Trophoblast cell (in vitro differentiated cells and primary cell): ENCODE measurements at regions not wholly inside any gene's neighbourhood (a gene's known extent, or its start where the extent isn't known, plus 50 kb on each side); places are given as distances from the start of the nearest gene placed in this dataset.
"Not testable (repeated sequence)": the region's sequence is repeated elsewhere in the genome, so short reads cannot be mapped to it uniquely, and the experiment has no call there.

Experiments used
- DNase-seq, 2 donors: peaks; one replicate each; pipeline ENCODE4 v3.0.0-alpha.2; 2016
- H2AFZ ChIP-seq: 2 replicates; pipeline ENCODE4 v1.6.1; 2013; ENCODE audit warnings: low read length, moderate library complexity, mild to moderate bottlenecking; ENCODE audit not compliant: insufficient read depth, poor library complexity
- H2AK5ac ChIP-seq: 2 replicates; pipeline ENCODE4 v1.6.1; 2013; ENCODE audit warnings: mild to moderate bottlenecking, low read length
- H2BK120ac ChIP-seq: 2 replicates; pipeline ENCODE4 v1.6.1; 2013; ENCODE audit warnings: low read length, mild to moderate bottlenecking, moderate library complexity; ENCODE audit not compliant: insufficient read depth, poor library complexity
- H2BK12ac ChIP-seq: 2 replicates; pipeline ENCODE4 v1.6.1; 2013; ENCODE audit warnings: mild to moderate bottlenecking, low read length, moderate library complexity
- H2BK5ac ChIP-seq: 2 replicates; pipeline ENCODE4 v1.6.1; 2013; ENCODE audit warnings: low read length, low read depth, moderate library complexity, mild to moderate bottlenecking; ENCODE audit not compliant: poor library complexity
- H3K14ac ChIP-seq: 2 replicates; pipeline ENCODE4 v1.6.1; 2013; ENCODE audit warnings: mild to moderate bottlenecking, low read length
- H3K18ac ChIP-seq: 2 replicates; pipeline ENCODE4 v1.6.1; 2013; ENCODE audit warnings: mild to moderate bottlenecking, low read length
- H3K23ac ChIP-seq: 2 replicates; pipeline ENCODE4 v1.6.1; 2013; ENCODE audit warnings: low read length
- H3K27ac ChIP-seq: 2 replicates; pipeline ENCODE4 v1.5.1; 2013; ENCODE audit warnings: low read depth, mild to moderate bottlenecking, inconsistent platforms, low read length, moderate library complexity
- H3K27me3 ChIP-seq: 2 replicates; pipeline ENCODE4 v1.6.1; 2013; ENCODE audit warnings: inconsistent platforms, mild to moderate bottlenecking, low read length, moderate library complexity; ENCODE audit not compliant: insufficient read depth
- H3K36me3 ChIP-seq, 2 experiments: 1 replicate in 1 of 2; 2 replicates in 1 of 2; pipeline ENCODE4 v1.6.1; 2013; ENCODE audit warnings: low read length in 2 of 2, mild to moderate bottlenecking in 2 of 2, moderate library complexity in 1 of 2; ENCODE audit not compliant: insufficient read depth in 2 of 2, control insufficient read depth in 1 of 2
- H3K4ac ChIP-seq: 2 replicates; pipeline ENCODE4 v1.6.1; 2013; ENCODE audit warnings: low read depth, mild to moderate bottlenecking, low read length, moderate library complexity
- H3K4me1 ChIP-seq, 2 experiments: 1 replicate in 1 of 2; 2 replicates in 1 of 2; pipeline ENCODE4 v1.6.1; 2013; ENCODE audit warnings: low read length in 2 of 2, mild to moderate bottlenecking in 2 of 2, moderate library complexity in 1 of 2; ENCODE audit not compliant: insufficient read depth in 2 of 2, control insufficient read depth in 1 of 2
- H3K4me2 ChIP-seq: 2 replicates; pipeline ENCODE4 v1.6.1; 2013; ENCODE audit warnings: inconsistent platforms, mild to moderate bottlenecking, low read length, moderate library complexity
- H3K4me3 ChIP-seq: 2 replicates; pipeline ENCODE4 v1.5.1; 2013; ENCODE audit warnings: mild to moderate bottlenecking, low read depth, low read length, inconsistent platforms
- H3K79me1 ChIP-seq: one replicate; pipeline ENCODE4 v1.6.1; 2013; ENCODE audit warnings: low read length
- H3K79me2 ChIP-seq: 2 replicates; pipeline ENCODE4 v1.6.1; 2013; ENCODE audit warnings: low read length, mild to moderate bottlenecking; ENCODE audit not compliant: control insufficient read depth, insufficient read depth, poor library complexity
- H3K9ac ChIP-seq: 2 replicates; pipeline ENCODE4 v1.6.1; 2013; ENCODE audit warnings: mild to moderate bottlenecking, low read length
- H3K9me3 ChIP-seq: 2 replicates; pipeline ENCODE4 v1.6.1; 2013; ENCODE audit warnings: low read depth, mild to moderate bottlenecking, control low read depth, inconsistent platforms, low read length; ENCODE audit not compliant: insufficient read depth
- H4K12ac ChIP-seq: 2 replicates; pipeline ENCODE4 v1.6.1; 2013; ENCODE audit warnings: low read depth, mild to moderate bottlenecking, low read length, moderate library complexity
- H4K8ac ChIP-seq: 2 replicates; pipeline ENCODE4 v1.6.1; 2013; ENCODE audit warnings: low read depth, mild to moderate bottlenecking, low read length, moderate library complexity
- H4K91ac ChIP-seq: one replicate; pipeline ENCODE4 v1.6.1; 2013; ENCODE audit warnings: low read depth, mild to moderate bottlenecking, low read length, moderate library complexity
- WGBS: extraction: QIAGEN DNeasy Blood & Tissue Kit; methylation state at CpG from one replicate; pipeline ENCODE4 v1.1.7; 2013; ENCODE audit warnings: missing lambda C conversion rate; ENCODE audit not compliant: insufficient read length, insufficient coverage; ENCODE audit errors: extremely low coverage; 5-methylcytosine and 5-hydroxymethylcytosine counted together

GRCh38 chr2:59233920-59234319, 992.8 kb upstream of the FANCL start:
- H3K36me3 ChIP-seq, result no peaks in the 10 kb centered on the region
- no peak overlapping the region for H3K4me3 ChIP-seq
- no peaks in the 10 kb centered on the region for H3K9me3 ChIP-seq
- no peak for DNase-seq
- H2BK5ac ChIP-seq, result no peak overlapping the region
- H3K4me1 ChIP-seq, result no peaks in the 10 kb centered on the region
- H3K4me2 ChIP-seq, result no peak overlapping the region
- H2AK5ac ChIP-seq, result no peak overlapping the region
- H4K91ac ChIP-seq, result no peak overlapping the region
- H3K79me1 ChIP-seq, result no peaks in the 10 kb centered on the region
- no CpG with 5 or more reads among the region's 4 CpGs for WGBS
- H3K79me2 ChIP-seq, result no peaks in the 10 kb centered on the region
- no peak overlapping the region for H3K9ac ChIP-seq
- no peak overlapping the region for H3K23ac ChIP-seq
- no peak overlapping the region for H3K27ac ChIP-seq
- no peak overlapping the region for H2AFZ ChIP-seq
- H3K4ac ChIP-seq, result no peak overlapping the region
- no peak overlapping the region for H4K12ac ChIP-seq
- H4K8ac ChIP-seq, result no peak overlapping the region
- no peak overlapping the region for H2BK120ac ChIP-seq
- H3K27me3 ChIP-seq, result no peaks in the 10 kb centered on the region
- no peak overlapping the region for H3K14ac ChIP-seq
- no peak overlapping the region for H3K18ac ChIP-seq
- H2BK12ac ChIP-seq, result no peak overlapping the region

GRCh38 chr2:59233448-59233847, 992.3 kb upstream of the FANCL start:
- H3K27me3 ChIP-seq, result no peaks in the 10 kb centered on the region
- no peaks in the 10 kb centered on the region for H3K36me3 ChIP-seq
- H3K9ac ChIP-seq, result no peak overlapping the region
- no peak overlapping the region for H2BK5ac ChIP-seq
- no peak overlapping the region for H2AK5ac ChIP-seq
- H3K18ac ChIP-seq, result no peak overlapping the region
- no peaks in the 10 kb centered on the region for H3K4me1 ChIP-seq
- H3K79me2 ChIP-seq, result no peaks in the 10 kb centered on the region
- no peak overlapping the region for H3K4ac ChIP-seq
- H4K12ac ChIP-seq, result no peak overlapping the region
- H3K27ac ChIP-seq, result no peak overlapping the region
- no peak overlapping the region for H3K4me2 ChIP-seq
- no peak overlapping the region for H2AFZ ChIP-seq
- H3K23ac ChIP-seq, result no peak overlapping the region
- no peak overlapping the region for H4K91ac ChIP-seq
- DNase-seq, result no peak
- no peaks in the 10 kb centered on the region for H3K9me3 ChIP-seq
- no peak overlapping the region for H3K4me3 ChIP-seq
- no peak overlapping the region for H3K14ac ChIP-seq
- no peak overlapping the region for H2BK12ac ChIP-seq
- no peak overlapping the region for H4K8ac ChIP-seq
- no peak overlapping the region for H2BK120ac ChIP-seq
- no peaks in the 10 kb centered on the region for H3K79me1 ChIP-seq

DNA sequence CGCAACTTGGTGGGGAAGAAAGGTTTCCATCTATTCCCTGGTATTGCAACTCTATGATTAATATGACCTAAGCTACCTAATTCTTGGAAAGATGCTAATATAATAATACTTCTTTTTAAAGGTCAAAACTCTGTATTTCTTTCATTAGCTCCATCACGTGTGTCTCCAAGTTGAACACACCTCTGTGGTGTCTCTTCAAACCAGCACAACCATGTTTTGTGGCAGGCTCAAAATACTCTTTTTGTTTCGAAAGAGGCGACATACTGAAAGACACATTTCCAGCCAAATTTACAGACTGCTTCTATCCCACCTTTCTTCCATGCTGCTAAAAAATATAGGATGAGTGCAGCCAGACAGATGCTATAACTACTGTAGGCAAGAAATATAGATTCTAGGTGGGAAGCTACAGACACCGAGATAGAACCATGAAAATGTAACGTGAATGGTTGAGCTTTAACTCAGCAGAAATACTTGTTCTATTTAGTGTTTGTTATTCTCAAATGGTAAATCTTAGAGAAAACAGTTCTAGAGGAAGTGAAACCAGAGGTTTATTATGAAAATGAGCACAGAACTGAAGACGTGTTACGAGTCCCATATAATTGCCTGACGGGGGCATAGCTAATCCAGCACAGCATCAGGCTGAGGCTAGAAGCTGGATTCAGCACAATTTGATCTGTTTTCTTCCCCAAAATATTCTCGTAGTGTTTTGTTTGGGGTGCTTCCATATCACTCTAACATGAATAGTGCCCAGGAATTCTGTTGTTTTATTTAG, 991.5 kb upstream of the FANCL start:
- H2AFZ ChIP-seq, result no peak overlapping the region
- H2BK12ac ChIP-seq, result no peak overlapping the region
- H3K4ac ChIP-seq, result no peak overlapping the region
- no peaks in the 10 kb centered on the region for H3K79me1 ChIP-seq
- no peaks in the 10 kb centered on the region for H3K36me3 ChIP-seq
- no peak overlapping the region for H4K12ac ChIP-seq
- no peak overlapping the region for H2BK120ac ChIP-seq
- H2AK5ac ChIP-seq, result no peak overlapping the region
- no peaks in the 10 kb centered on the region for H3K27me3 ChIP-seq
- no peak overlapping the region for H3K18ac ChIP-seq
- no peak overlapping the region for H4K91ac ChIP-seq
- H3K27ac ChIP-seq, result no peak overlapping the region
- DNase-seq, result no peak
- no peak overlapping the region for H3K23ac ChIP-seq
- H3K9ac ChIP-seq, result no peak overlapping the region
- H3K4me2 ChIP-seq, result no peak overlapping the region
- no peaks in the 10 kb centered on the region for H3K79me2 ChIP-seq
- no CpG with 5 or more reads among the region's 10 CpGs for WGBS
- no peak overlapping the region for H2BK5ac ChIP-seq
- no peaks in the 10 kb centered on the region for H3K4me1 ChIP-seq
- H3K9me3 ChIP-seq, result no peaks in the 10 kb centered on the region
- H4K8ac ChIP-seq, result no peak overlapping the region
- H3K14ac ChIP-seq, result no peak overlapping the region
- H3K4me3 ChIP-seq, result no peak overlapping the region

GRCh38 chr2:59226362-59226761, 985.2 kb upstream of the FANCL start:
- no CpG with 5 or more reads among the region's 1 CpG for WGBS
- H3K79me1 ChIP-seq, H3K9me3 ChIP-seq, H3K4me1 ChIP-seq, H3K79me2 ChIP-seq, H3K27ac ChIP-seq, H2AFZ ChIP-seq, H3K9ac ChIP-seq, H3K4me2 ChIP-seq, H3K4ac ChIP-seq, H4K91ac ChIP-seq, H2AK5ac ChIP-seq, H4K8ac ChIP-seq, H4K12ac ChIP-seq, H3K27me3 ChIP-seq, H3K23ac ChIP-seq, H3K14ac ChIP-seq, DNase-seq, H2BK120ac ChIP-seq, H2BK12ac ChIP-seq, H3K36me3 ChIP-seq, H3K18ac ChIP-seq, H2BK5ac ChIP-seq, H3K4me3 ChIP-seq: not testable (repeated sequence)
